Nephron (organoid): ENCODE measurements at regions not wholly inside any gene's neighbourhood (a gene's known extent, or its start where the extent isn't known, plus 50 kb on each side); places are given as distances from the start of the nearest gene placed in this dataset.

Experiments
- H3K27ac Mint-ChIP-seq, 3 experiments: 2 replicates each; pipeline ENCODE4 v1.8.0; 2020; ENCODE audit warnings: mixed read lengths in 3 of 3, mild to moderate bottlenecking in 2 of 3, moderate library complexity in 1 of 3
- H3K27me3 Mint-ChIP-seq: 2 replicates; pipeline ENCODE4 v1.8.0; 2021; ENCODE audit warnings: low read depth, mild to moderate bottlenecking, moderate library complexity, mixed read lengths
- H3K36me3 Mint-ChIP-seq: 2 replicates; pipeline ENCODE4 v1.8.0; 2020; ENCODE audit warnings: low read depth, mixed read lengths
- H3K4me1 Mint-ChIP-seq: 2 replicates; pipeline ENCODE4 v1.8.0; 2020; ENCODE audit warnings: mixed read lengths
- H3K4me3 Mint-ChIP-seq, 3 experiments: 2 replicates each; pipeline ENCODE4 v1.8.0; 2020; ENCODE audit warnings: mild to moderate bottlenecking in 3 of 3, mixed read lengths in 3 of 3, moderate library complexity in 2 of 3
- H3K9me3 Mint-ChIP-seq: 2 replicates; pipeline ENCODE4 v1.8.0; 2020; ENCODE audit warnings: mixed read lengths
- CTCF ChIP-seq, 3 experiments: fragments of 200-600 bp; sonication (generic); IDR thresholded peaks; one replicate each; pipeline ENCODE4 v1.5.0; 2021; ENCODE audit warnings: antibody characterized with exemption in 3 of 3; ENCODE audit not compliant: unreplicated experiment in 3 of 3

- no peaks in the 10 kb centered on the region for H3K27me3 Mint-ChIP-seq
- no peak for TF ChIP-seq CTCF (IDR thresholded peaks at IDR 0.05; ENCODE audit: unreplicated experiment in 3 of 3)
- no peaks in the 10 kb centered on the region for H3K36me3 Mint-ChIP-seq
Measured at GRCh38 chr13:87287721-87288120, 383.4 kb upstream of the SLITRK5 start.

DNA sequence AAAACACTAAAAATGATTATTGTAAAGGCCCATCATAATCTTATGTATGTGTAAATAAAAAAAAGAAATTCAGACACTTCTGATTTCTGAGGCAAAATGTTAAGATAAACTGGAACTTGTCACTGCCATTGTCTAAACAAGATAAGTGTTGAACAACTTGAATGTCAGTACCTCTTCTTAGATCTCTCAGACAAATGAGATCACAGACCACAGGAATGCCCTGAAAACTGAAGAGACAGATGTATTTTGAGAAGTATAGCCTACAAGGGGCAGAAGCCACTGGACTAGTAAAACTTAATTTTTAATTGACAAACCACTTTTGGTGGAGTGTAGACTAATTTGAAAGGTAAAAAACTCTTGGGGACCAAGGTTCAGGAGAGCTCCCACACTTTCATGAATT is 375.5 kb upstream of the SLITRK5 start:
- no peak overlapping the region for H3K4me3 Mint-ChIP-seq
- H3K4me1 Mint-ChIP-seq = no peaks in the 10 kb centered on the region
- H3K27me3 Mint-ChIP-seq = no peaks in the 10 kb centered on the region
- no peaks in the 10 kb centered on the region for H3K9me3 Mint-ChIP-seq
- no peaks in the 10 kb centered on the region for H3K36me3 Mint-ChIP-seq
- TF ChIP-seq CTCF (IDR thresholded peaks at IDR 0.05; ENCODE audit: unreplicated experiment in 3 of 3) = no peak
- H3K27ac Mint-ChIP-seq = no peak overlapping the region

More at GRCh38 chr13:87287721-87288120, 383.4 kb upstream of the SLITRK5 start:
- no peak overlapping the region for H3K27ac Mint-ChIP-seq
- H3K4me3 Mint-ChIP-seq = no peak overlapping the region
- no peaks in the 10 kb centered on the region for H3K4me1 Mint-ChIP-seq
- H3K9me3 Mint-ChIP-seq = no peaks in the 10 kb centered on the region

DNA sequence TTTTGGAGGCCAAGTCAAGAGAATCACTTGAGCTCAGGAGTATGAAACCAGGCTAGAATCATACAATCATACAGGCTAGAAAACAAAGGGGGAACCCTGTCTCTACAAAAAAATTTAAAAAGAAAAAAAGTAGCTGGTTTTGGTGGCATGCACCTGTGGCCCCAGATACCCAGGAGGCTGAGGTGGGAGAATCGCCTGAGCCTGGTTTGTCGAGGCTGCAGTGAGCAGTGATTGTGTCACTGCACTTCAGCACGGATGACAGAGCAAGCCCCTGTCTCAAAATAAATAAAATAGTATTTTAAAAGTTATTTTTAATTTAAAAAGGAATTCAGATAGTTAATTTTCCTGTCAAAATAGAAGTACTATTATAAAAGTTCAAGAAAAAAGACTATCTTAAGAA is 369.1 kb upstream of the SLITRK5 start:
- TF ChIP-seq CTCF (IDR thresholded peaks at IDR 0.05; ENCODE audit: unreplicated experiment in 3 of 3) = no peak

DNA sequence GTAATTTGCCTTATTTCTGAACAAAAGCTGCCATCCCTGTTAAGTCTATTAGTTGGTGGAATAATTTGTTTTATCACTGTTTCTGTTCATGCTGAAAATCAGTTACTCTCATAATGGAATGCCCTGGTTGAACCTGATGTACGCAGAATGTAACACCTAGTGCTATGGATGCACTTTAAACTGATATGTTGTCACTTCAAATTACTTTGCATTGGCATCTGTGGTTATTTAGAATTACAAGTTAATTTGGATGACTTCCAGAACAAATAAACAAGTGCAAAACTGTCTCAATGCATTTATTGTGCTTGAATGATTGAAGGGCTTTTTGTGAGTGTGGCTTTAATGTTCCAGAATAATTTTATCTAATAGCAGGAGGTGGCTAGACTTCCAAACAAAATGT is 368.2 kb upstream of the SLITRK5 start:
- H3K27me3 Mint-ChIP-seq = no peaks in the 10 kb centered on the region
- H3K4me1 Mint-ChIP-seq = no peaks in the 10 kb centered on the region
- peaks cover 10% of the 10 kb centered on the region for H3K9me3 Mint-ChIP-seq
- H3K4me3 Mint-ChIP-seq = no peak overlapping the region
- no peak overlapping the region for H3K27ac Mint-ChIP-seq
- H3K36me3 Mint-ChIP-seq = no peaks in the 10 kb centered on the region
- no peak for TF ChIP-seq CTCF (IDR thresholded peaks at IDR 0.05; ENCODE audit: unreplicated experiment in 3 of 3)

More for the DNA sequence above, 369.1 kb upstream of the SLITRK5 start:
- Mint-ChIP-seq H3K4me3 (no peak overlapping the region), H3K36me3 (no peaks in the 10 kb centered on the region), H3K27me3 (no peaks in the 10 kb centered on the region), H3K4me1 (no peaks in the 10 kb centered on the region), H3K27ac (no peak overlapping the region), H3K9me3 (peaks cover 10% of the 10 kb centered on the region)

GRCh38 chr13:87311165-87311564 is 360.0 kb upstream of the SLITRK5 start:
- TF ChIP-seq CTCF (IDR thresholded peaks at IDR 0.05; ENCODE audit: unreplicated experiment in 3 of 3) = no peak
- Mint-ChIP-seq H3K36me3 (no peaks in the 10 kb centered on the region), H3K27me3 (no peaks in the 10 kb centered on the region), H3K9me3 (peaks cover 3% of the 10 kb centered on the region), H3K4me1 (no peaks in the 10 kb centered on the region), H3K4me3 (no peak overlapping the region), H3K27ac (no peak overlapping the region)

DNA sequence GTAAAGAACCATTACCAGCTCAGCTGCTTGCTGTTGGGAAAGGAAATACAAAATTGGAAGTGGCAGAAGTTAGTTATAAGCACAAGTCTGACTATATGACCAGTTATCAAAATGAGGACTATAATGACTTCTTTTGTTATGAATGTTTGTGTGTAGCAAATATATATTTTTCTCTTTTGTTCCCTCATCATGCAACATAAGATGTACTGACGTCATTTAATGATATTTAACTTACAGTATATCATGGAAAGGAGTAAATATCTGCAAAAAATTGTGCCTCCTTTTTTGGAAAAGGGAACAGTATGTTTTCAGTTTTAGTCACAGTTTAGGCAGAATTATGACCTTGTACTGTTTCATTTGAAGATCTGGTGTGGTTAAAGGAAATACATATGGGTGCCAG is 356.3 kb upstream of the SLITRK5 start:
- Mint-ChIP-seq H3K4me3 (no peak overlapping the region), H3K4me1 (no peaks in the 10 kb centered on the region), H3K9me3 (no peaks in the 10 kb centered on the region), H3K27me3 (no peaks in the 10 kb centered on the region), H3K36me3 (no peaks in the 10 kb centered on the region), H3K27ac (no peak overlapping the region)
- TF ChIP-seq CTCF (IDR thresholded peaks at IDR 0.05; ENCODE audit: unreplicated experiment in 3 of 3) = no peak
